Endothelial cell of umbilical vein (primary cell): ENCODE measurements at regions not wholly inside any gene's neighbourhood (a gene's known extent, or its start where the extent isn't known, plus 50 kb on each side); places are given as distances from the start of the nearest gene placed in this dataset.

Experiments used
- BruUV-seq: library from RNA; stranded (reverse); fragments of 400-500 nt; replicated peaks from 2 replicates; lab custom pipeline; 2021; lab: Mats Ljungman, UMichigan
- CTCF ChIA-PET: fragments of 300-600, 350-600 bp; sonication (Branson Sonifier 250); formaldehyde crosslinking; loops from one replicate; lab custom pipeline; 2021; ENCODE audit warnings: antibody characterized with exemption, inconsistent platforms; lab: Charles Lee
- POLR2A ChIA-PET: fragments of 300-600, 350-600 bp; sonication (Branson Sonifier 250); formaldehyde crosslinking; loops from one replicate; lab custom pipeline; 2021; ENCODE audit warnings: antibody characterized with exemption, inconsistent platforms; lab: Charles Lee
- DNase-seq: peaks from one replicate; pipeline ENCODE4 v3.0.0-alpha.2; 2011; ENCODE audit warnings: low read depth, low spot score
- FAIRE-seq: peaks from 2 replicates; lab custom pipeline; 2011; peaks lifted over from hg19 to GRCh38; lab: Jason Lieb, UNC
- H2AFZ ChIP-seq: 2 replicates; pipeline ENCODE4 v1.6.0; 2012; ENCODE audit warnings: low read depth, low read length, control low read depth, inconsistent platforms
- H3K27ac ChIP-seq: 2 replicates; pipeline ENCODE4 v1.5.1; 2011; ENCODE audit warnings: low read depth, mild to moderate bottlenecking, control low read depth, low read length, moderate library complexity; ENCODE audit not compliant: insufficient read depth
- H3K27me3 ChIP-seq, 2 experiments: 2 replicates each; pipeline versions ENCODE4 v1.6.0 to v1.6.1; 2011; ENCODE audit warnings: low read length in 2 of 2, mixed read lengths in 1 of 2; ENCODE audit not compliant: control insufficient read depth in 2 of 2, insufficient read depth in 2 of 2
- H3K36me3 ChIP-seq, 2 experiments: 2 replicates in 1 of 2; 3 replicates in 1 of 2; pipeline ENCODE4 v1.5.1; 2011; ENCODE audit warnings: low read length in 2 of 2, mild to moderate bottlenecking in 1 of 2, moderate library complexity in 1 of 2; ENCODE audit not compliant: control insufficient read depth in 2 of 2, insufficient read depth in 2 of 2; ENCODE audit errors: extremely low read depth in 1 of 2
- H3K4me1 ChIP-seq: 3 replicates; pipeline ENCODE4 v1.5.1; 2011; ENCODE audit warnings: mild to moderate bottlenecking, low read length; ENCODE audit not compliant: control insufficient read depth, insufficient read depth; ENCODE audit errors: extremely low read depth
- H3K4me2 ChIP-seq: 2 replicates; pipeline ENCODE4 v1.6.1; 2011; ENCODE audit warnings: low read length, control low read depth, mixed read lengths; ENCODE audit not compliant: insufficient read depth
- H3K4me3 ChIP-seq, 3 experiments: fragments of 200-600 bp in 1 of 3; sonication (generic), shearing (Covaris generic) in 1 of 3; replicated peaks in 1 of 3; 2 replicates each; pipeline ENCODE4 v1.5.1; 2011 to 2016; ENCODE audit warnings: control low read depth in 3 of 3, low read length in 3 of 3, mild to moderate bottlenecking in 2 of 3, inconsistent platforms in 1 of 3, low read depth in 1 of 3, moderate library complexity in 1 of 3; ENCODE audit not compliant: insufficient read depth in 1 of 3
- H3K79me2 ChIP-seq: 2 replicates; pipeline ENCODE4 v1.6.0; 2012; ENCODE audit warnings: low read length, inconsistent platforms; ENCODE audit not compliant: control insufficient read depth, insufficient read depth
- H3K9ac ChIP-seq: replicated peaks from 2 replicates; pipeline ENCODE3; 2011; ENCODE audit warnings: low read length, control low read depth; ENCODE audit not compliant: insufficient read depth; ENCODE audit errors: extremely low read depth
- H3K9me1 ChIP-seq: replicated peaks from 3 replicates; pipeline ENCODE4 v1.6.0; 2011; ENCODE audit warnings: mild to moderate bottlenecking, low read length; ENCODE audit not compliant: control insufficient read depth, insufficient read depth; ENCODE audit errors: extremely low read depth
- H3K9me3 ChIP-seq: replicated peaks from 2 replicates; pipeline ENCODE4 v1.5.1; 2012; ENCODE audit warnings: low read length, inconsistent platforms; ENCODE audit not compliant: control insufficient read depth, insufficient read depth
- H4K20me1 ChIP-seq: replicated peaks from 2 replicates; pipeline ENCODE3; 2011; ENCODE audit warnings: mild to moderate bottlenecking, low read length; ENCODE audit not compliant: control insufficient read depth, insufficient read depth; ENCODE audit errors: extremely low read depth
- CTCF ChIP-seq, 2 donors: IDR thresholded peaks; 1 replicate in 1 of 2; 2 replicates in 1 of 2; pipeline ENCODE4 v1.5.1; 2011; ENCODE audit warnings: low read length in 2 of 2, mild to moderate bottlenecking in 2 of 2, moderate library complexity in 2 of 2, control low read depth in 1 of 2, inconsistent platforms in 1 of 2, low read depth in 1 of 2; ENCODE audit not compliant: insufficient read depth in 1 of 2; ENCODE audit errors: extremely low read depth in 1 of 2
- EZH2 ChIP-seq: IDR thresholded peaks from 2 replicates; pipeline ENCODE4 v1.6.1; 2012; ENCODE audit warnings: borderline replicate concordance, low read depth, mild to moderate bottlenecking, moderate library complexity, low read length, inconsistent platforms; ENCODE audit not compliant: severe bottlenecking
- FOS ChIP-seq: IDR thresholded peaks from 2 replicates; pipeline ENCODE4 v1.6.1; 2011; ENCODE audit warnings: mild to moderate bottlenecking, low read length, moderate library complexity, borderline replicate concordance; ENCODE audit not compliant: insufficient read depth
- GATA2 ChIP-seq: IDR thresholded peaks from 2 replicates; pipeline ENCODE4 v1.7.0; 2011; ENCODE audit warnings: low read depth, mild to moderate bottlenecking, moderate library complexity, mixed read lengths, low read length; ENCODE audit not compliant: insufficient read length, insufficient read depth
- JUN ChIP-seq: IDR thresholded peaks from 2 replicates; pipeline ENCODE4 v1.6.1; 2011; ENCODE audit warnings: borderline replicate concordance, low read depth; ENCODE audit not compliant: insufficient read length, insufficient read depth
- MAX ChIP-seq: IDR thresholded peaks from 2 replicates; pipeline ENCODE4 v1.6.1; 2011; ENCODE audit not compliant: insufficient read depth, insufficient read length
- MYC ChIP-seq: IDR thresholded peaks from one replicate; pipeline ENCODE4 v1.6.1; 2011; ENCODE audit warnings: mild to moderate bottlenecking, low read depth, low read length
- POLR2A ChIP-seq: IDR thresholded peaks from 2 replicates; pipeline ENCODE4 v1.6.1; 2012; ENCODE audit warnings: low read depth, mild to moderate bottlenecking, control low read depth, low read length
- POLR2AphosphoS5 ChIP-seq: IDR thresholded peaks from 2 replicates; pipeline ENCODE4 v1.6.1; 2012; ENCODE audit warnings: low read depth, mild to moderate bottlenecking, control low read depth, low read length, moderate library complexity; ENCODE audit not compliant: insufficient read depth
- dilution Hi-C: fragments of 300-500 bp; cut with MboI; formaldehyde crosslinking; loops from one replicate; pipeline ENCODE4 v1.15.0; 2019; ENCODE audit warnings: low sequenced_read_pairs; ENCODE audit not compliant: extremely low pct_ligation_motif_present
- intact Hi-C: fragments of 100-400 bp; cut with micrococcal nuclease; formaldehyde crosslinking; loops from one replicate; pipeline ENCODE4 v1.10.0; 2022

GRCh38 chr2:891734-892133, 58.9 kb upstream of the SNTG2 start:
- POLR2A ChIA-PET, result no interaction called here

More at GRCh38 chr2:891734-892133, 58.9 kb upstream of the SNTG2 start:
- no peak for FAIRE-seq
- Histone ChIP-seq H3K9me3 (peaks cover 8% of the 10 kb centered on the region), H2AFZ (no peak overlapping the region), H3K4me2 (no peak overlapping the region), H3K27ac (no peak overlapping the region), H4K20me1 (no peaks in the 10 kb centered on the region), H3K9me1 (no peaks in the 10 kb centered on the region), H3K4me3 (no peak overlapping the region), H3K4me1 (no peaks in the 10 kb centered on the region), H3K27me3 (no peaks in the 10 kb centered on the region), H3K36me3 (no peaks in the 10 kb centered on the region), H3K79me2 (no peaks in the 10 kb centered on the region), H3K9ac (no peak overlapping the region)
- CTCF ChIA-PET, result no interaction called here
- intact Hi-C loops (no loop called here), dilution Hi-C loops (no loop called here)
- BruUV-seq, result no TSS peak
- no peak for DNase-seq
- TF ChIP-seq CTCF (IDR thresholded peaks at IDR 0.05; ENCODE audit: extremely low read depth in 1 of 2, insufficient read depth in 1 of 2, low read depth in 1 of 2, low read length in 2 of 2) (no peak), JUN (no peak), POLR2AphosphoS5 (no peak), MAX (no peak), EZH2 (no peak), GATA2 (no peak), FOS (no peak), MYC (no peak), POLR2A (no peak)
